ENCODE measurements at regions not wholly inside any gene's neighbourhood (a gene's known extent, or its start where the extent isn't known, plus 50 kb on each side); places are given as distances from the start of the nearest gene placed in this dataset.

DNA sequence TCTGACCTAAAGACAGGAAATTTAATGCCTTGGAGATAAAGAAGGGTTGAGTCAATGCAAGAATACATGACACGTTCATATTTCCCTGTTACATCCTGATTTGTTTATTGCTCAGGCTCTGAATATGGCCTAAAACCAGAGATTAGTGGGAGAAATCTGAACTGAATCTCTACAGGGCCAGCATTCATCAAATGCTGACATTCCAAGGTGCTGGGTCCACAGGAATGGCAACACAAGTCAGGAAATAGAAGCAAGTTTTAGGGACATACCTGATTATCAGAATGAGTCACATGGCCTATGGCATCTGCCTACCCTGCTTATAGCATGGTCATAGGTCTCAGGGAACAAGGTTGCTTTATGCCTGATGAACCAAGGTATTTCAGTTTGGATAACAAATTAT, 117.4 kb upstream of the CES5A start:
- TF ChIP-seq, protein P1, sequence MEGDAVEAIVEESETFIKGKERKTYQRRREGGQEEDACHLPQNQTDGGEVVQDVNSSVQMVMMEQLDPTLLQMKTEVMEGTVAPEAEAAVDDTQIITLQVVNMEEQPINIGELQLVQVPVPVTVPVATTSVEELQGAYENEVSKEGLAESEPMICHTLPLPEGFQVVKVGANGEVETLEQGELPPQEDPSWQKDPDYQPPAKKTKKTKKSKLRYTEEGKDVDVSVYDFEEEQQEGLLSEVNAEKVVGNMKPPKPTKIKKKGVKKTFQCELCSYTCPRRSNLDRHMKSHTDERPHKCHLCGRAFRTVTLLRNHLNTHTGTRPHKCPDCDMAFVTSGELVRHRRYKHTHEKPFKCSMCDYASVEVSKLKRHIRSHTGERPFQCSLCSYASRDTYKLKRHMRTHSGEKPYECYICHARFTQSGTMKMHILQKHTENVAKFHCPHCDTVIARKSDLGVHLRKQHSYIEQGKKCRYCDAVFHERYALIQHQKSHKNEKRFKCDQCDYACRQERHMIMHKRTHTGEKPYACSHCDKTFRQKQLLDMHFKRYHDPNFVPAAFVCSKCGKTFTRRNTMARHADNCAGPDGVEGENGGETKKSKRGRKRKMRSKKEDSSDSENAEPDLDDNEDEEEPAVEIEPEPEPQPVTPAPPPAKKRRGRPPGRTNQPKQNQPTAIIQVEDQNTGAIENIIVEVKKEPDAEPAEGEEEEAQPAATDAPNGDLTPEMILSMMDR (IDR thresholded peaks at IDR 0.05; ENCODE audit: low read depth, low read length, poor library complexity, severe bottlenecking) = no peak
- TF ChIP-seq EZH2phosphoT487 (IDR thresholded peaks at IDR 0.05; ENCODE audit: borderline replicate concordance, low read length) = no peak
